MM.1S (cell line): ENCODE measurements at regions not wholly inside any gene's neighbourhood (a gene's known extent, or its start where the extent isn't known, plus 50 kb on each side); places are given as distances from the start of the nearest gene placed in this dataset.
"Not testable (repeated sequence)": the region's sequence is repeated elsewhere in the genome, so short reads cannot be mapped to it uniquely, and the experiment has no call there.

Source experiments
- DNase-seq: peaks from one replicate; pipeline ENCODE4 v3.0.0-alpha.2; 2015
- H2AFZ ChIP-seq: fragments of 300-600 bp; sonication (generic); 2 replicates; pipeline ENCODE4 v1.6.0; 2016; ENCODE audit warnings: antibody characterized with exemption, low read length
- H3F3A ChIP-seq: fragments of 300-600 bp; sonication (generic); 2 replicates; pipeline ENCODE4 v1.6.1; 2016; ENCODE audit warnings: mild to moderate bottlenecking, antibody characterized with exemption, low read length, moderate library complexity, mixed read lengths; ENCODE audit not compliant: insufficient read depth
- H3K27ac ChIP-seq: fragments of 300-600 bp; sonication (generic); 2 replicates; pipeline ENCODE4 v1.5.1; 2016; ENCODE audit warnings: mild to moderate bottlenecking, low read length
- H3K27me3 ChIP-seq: fragments of 300-600 bp; sonication (generic); replicated peaks from 2 replicates; pipeline ENCODE4 v1.6.0; 2016; ENCODE audit warnings: low read length; ENCODE audit not compliant: insufficient read depth
- H3K36me3 ChIP-seq: fragments of 300-600 bp; sonication (generic); replicated peaks from 2 replicates; pipeline ENCODE4 v1.6.1; 2016; ENCODE audit warnings: mild to moderate bottlenecking, low read length, mixed read lengths; ENCODE audit not compliant: insufficient read depth
- H3K4me1 ChIP-seq: fragments of 300-600 bp; sonication (generic); 2 replicates; pipeline ENCODE4 v1.6.1; 2016; ENCODE audit warnings: low read length, mixed read lengths
- H3K4me2 ChIP-seq: fragments of 300-600 bp; sonication (generic); 2 replicates; pipeline ENCODE4 v1.6.0; 2016; ENCODE audit warnings: low read depth, low read length
- H3K4me3 ChIP-seq: fragments of 300-600 bp; sonication (generic); 2 replicates; pipeline ENCODE4 v1.5.1; 2016; ENCODE audit warnings: low read length, mixed read lengths
- H3K79me2 ChIP-seq: fragments of 300-600 bp; sonication (generic); 2 replicates; pipeline ENCODE4 v1.6.1; 2016; ENCODE audit warnings: mixed run types, low read length, mixed read lengths
- H3K9ac ChIP-seq: fragments of 300-600 bp; sonication (generic); 2 replicates; pipeline ENCODE4 v1.6.1; 2016; ENCODE audit warnings: low read length, mixed read lengths
- H3K9me2 ChIP-seq: fragments of 300-600 bp; sonication (generic); replicated peaks from 2 replicates; pipeline ENCODE4 v1.6.1; 2016; ENCODE audit warnings: mild to moderate bottlenecking, low read length, mixed read lengths; ENCODE audit not compliant: insufficient read depth
- H3K9me3 ChIP-seq: fragments of 300-600 bp; sonication (generic); replicated peaks from 2 replicates; pipeline ENCODE4 v1.6.1; 2016; ENCODE audit warnings: mild to moderate bottlenecking, low read length, mixed read lengths; ENCODE audit not compliant: insufficient read depth
- H4K20me1 ChIP-seq: fragments of 300-600 bp; sonication (generic); 2 replicates; pipeline ENCODE4 v1.6.1; 2016; ENCODE audit warnings: mild to moderate bottlenecking, low read length, moderate library complexity, mixed read lengths; ENCODE audit not compliant: insufficient read depth
- CTCF ChIP-seq: fragments of 300-600 bp; sonication (generic); IDR thresholded peaks from 2 replicates; pipeline ENCODE4 v1.5.1; 2016; ENCODE audit warnings: antibody characterized with exemption, low read length, mixed read lengths
- EZH2 ChIP-seq: fragments of 300-600 bp; sonication (generic); optimal IDR thresholded peaks from 2 replicates; pipeline ENCODE3; 2017; ENCODE audit warnings: low read depth, mild to moderate bottlenecking, antibody characterized with exemption, low read length, mixed read lengths
- EZH2phosphoT487 ChIP-seq: fragments of 300-600 bp; sonication (generic); IDR thresholded peaks from 2 replicates; pipeline ENCODE4 v1.6.1; 2018; ENCODE audit warnings: antibody characterized with exemption, low read length

DNA sequence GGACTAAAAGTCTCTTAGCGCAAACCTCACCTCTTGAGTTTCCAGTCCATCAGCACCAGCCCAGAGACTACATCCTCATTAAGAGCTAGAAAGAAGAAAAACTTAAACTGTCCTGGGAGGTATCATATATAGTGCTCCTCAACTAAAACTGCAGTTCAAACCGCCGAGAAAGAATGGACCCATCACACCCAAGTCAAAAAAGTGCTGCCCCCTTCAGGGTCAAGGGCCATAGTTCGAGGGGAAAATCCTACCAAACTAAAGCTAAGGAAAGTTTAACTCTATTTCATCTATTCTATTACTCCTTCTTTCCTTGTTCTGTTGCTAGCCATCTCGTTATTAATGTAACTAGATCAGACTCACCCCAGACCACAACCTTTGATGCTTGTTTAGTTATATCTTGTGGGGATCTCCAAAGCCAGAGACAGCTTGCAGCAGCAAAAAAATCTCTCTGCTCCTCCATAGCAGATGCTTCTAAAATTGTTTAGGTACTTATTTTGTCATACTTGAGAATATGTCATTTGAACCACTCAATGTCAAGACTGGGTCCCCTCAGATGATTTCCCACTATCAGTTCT, 134.5 kb upstream of the RMP24 start:
- Histone ChIP-seq H4K20me1 (no peaks in the 10 kb centered on the region), H3K9ac (no peak overlapping the region), H3K4me2 (no peak overlapping the region), H3K4me3 (no peak overlapping the region), H3F3A (no peaks in the 10 kb centered on the region), H3K79me2 (no peaks in the 10 kb centered on the region), H3K36me3 (no peaks in the 10 kb centered on the region), H3K27ac (no peak overlapping the region), H2AFZ (no peak overlapping the region), H3K4me1 (no peaks in the 10 kb centered on the region), H3K9me3 (no peaks in the 10 kb centered on the region), H3K9me2 (no peaks in the 10 kb centered on the region), H3K27me3 (no peaks in the 10 kb centered on the region)
- TF ChIP-seq CTCF (no peak), EZH2 (no peak), EZH2phosphoT487 (no peak)
- DNase-seq = no peak

GRCh38 chr18:35841283-35841682, 131.2 kb upstream of the RMP24 start:
- Histone ChIP-seq H4K20me1 (no peaks in the 10 kb centered on the region), H3K27ac (no peak overlapping the region), H3K79me2 (no peaks in the 10 kb centered on the region), H3K9me3 (no peaks in the 10 kb centered on the region), H3K4me1 (no peaks in the 10 kb centered on the region), H3F3A (no peaks in the 10 kb centered on the region), H3K27me3 (no peaks in the 10 kb centered on the region), H3K9ac (no peak overlapping the region), H3K9me2 (no peaks in the 10 kb centered on the region), H3K36me3 (no peaks in the 10 kb centered on the region), H3K4me2 (no peak overlapping the region), H3K4me3 (no peak overlapping the region), H2AFZ (no peak overlapping the region)
- DNase-seq = no peak
- TF ChIP-seq EZH2phosphoT487 (no peak), EZH2 (no peak), CTCF (no peak)

DNA sequence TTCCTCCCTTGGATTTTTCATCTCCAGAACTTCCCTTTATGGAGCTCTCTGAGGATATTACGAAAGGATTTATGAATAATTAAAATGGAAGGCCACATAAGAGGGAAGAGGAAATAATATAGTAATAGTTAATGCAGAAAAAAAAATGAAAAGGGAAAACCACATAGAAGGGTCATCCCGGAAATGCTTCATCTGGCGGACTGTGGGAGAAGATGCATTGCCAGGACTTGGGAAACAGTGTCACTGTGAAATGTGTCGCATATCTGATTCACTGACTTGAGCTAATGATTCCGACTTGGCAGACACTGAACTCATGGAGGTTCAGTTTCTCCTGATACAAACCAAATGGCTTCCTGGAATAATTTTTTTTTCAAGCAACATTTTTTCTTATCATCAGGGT, 129.9 kb upstream of the RMP24 start:
- no peak overlapping the region for H2AFZ ChIP-seq
- H3K27ac ChIP-seq = no peak overlapping the region
- no peaks in the 10 kb centered on the region for H3K36me3 ChIP-seq
- no peaks in the 10 kb centered on the region for H3K79me2 ChIP-seq
- no peaks in the 10 kb centered on the region for H3K9me3 ChIP-seq
- no peak overlapping the region for H3K9ac ChIP-seq
- H3K4me2 ChIP-seq = no peak overlapping the region
- H3F3A ChIP-seq = no peaks in the 10 kb centered on the region
- H3K27me3 ChIP-seq = no peaks in the 10 kb centered on the region
- TF ChIP-seq EZH2 (no peak), EZH2phosphoT487 (no peak), CTCF (no peak)
- H3K9me2 ChIP-seq = no peaks in the 10 kb centered on the region
- H3K4me3 ChIP-seq = no peak overlapping the region
- no peak for DNase-seq
- H4K20me1 ChIP-seq = no peaks in the 10 kb centered on the region
- H3K4me1 ChIP-seq = no peaks in the 10 kb centered on the region

DNA sequence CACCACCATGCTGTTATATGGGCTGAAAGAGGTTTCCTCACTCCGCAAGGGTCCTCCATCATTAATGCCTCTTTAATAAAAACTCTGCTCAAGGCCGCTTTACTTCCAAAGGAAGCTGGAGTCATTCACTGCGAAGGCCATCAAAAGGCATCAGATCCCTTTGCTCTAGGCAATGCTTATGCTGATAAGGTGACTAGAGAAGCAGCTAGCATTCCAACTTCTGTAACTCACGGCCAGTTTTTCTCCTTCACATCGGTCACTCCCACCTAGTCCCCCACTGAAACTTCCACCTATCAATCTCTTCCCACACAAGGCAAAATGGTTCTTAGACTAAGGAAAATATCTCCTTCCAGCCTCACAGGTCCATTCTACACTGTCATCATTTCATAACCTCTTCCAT, 124.2 kb upstream of the RMP24 start:
- not testable (repeated sequence) for H3K36me3 ChIP-seq, H3K9me3 ChIP-seq, H3K9ac ChIP-seq, H3K4me3 ChIP-seq, H3K4me2 ChIP-seq, H3K4me1 ChIP-seq, H4K20me1 ChIP-seq, H3K9me2 ChIP-seq, H3K27ac ChIP-seq, H3F3A ChIP-seq, H2AFZ ChIP-seq, DNase-seq, H3K27me3 ChIP-seq, H3K79me2 ChIP-seq

DNA sequence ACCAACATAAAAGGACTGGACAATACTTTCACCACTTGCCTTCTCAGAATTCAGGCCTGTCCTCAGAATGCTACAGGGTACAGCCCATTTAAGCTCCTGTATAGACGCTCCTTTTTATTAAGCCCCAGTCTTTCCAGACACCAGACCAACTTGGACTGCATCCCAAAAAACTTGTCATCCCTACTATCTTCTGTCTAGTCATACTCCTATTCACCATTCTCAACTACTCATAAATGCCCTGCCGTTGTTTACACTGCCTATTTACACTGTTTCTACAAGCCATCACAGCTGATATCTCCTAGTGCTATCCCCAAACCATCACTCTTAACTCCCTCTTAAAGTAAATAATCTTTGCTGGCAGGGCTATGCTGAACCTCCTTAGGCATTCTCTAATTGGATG, 123.2 kb upstream of the RMP24 start:
- not testable (repeated sequence) for H3K4me1 ChIP-seq, H2AFZ ChIP-seq, H3K9ac ChIP-seq, H3K27me3 ChIP-seq, H3K27ac ChIP-seq, H3K79me2 ChIP-seq, DNase-seq, H3F3A ChIP-seq, H3K9me2 ChIP-seq, H3K4me3 ChIP-seq, H3K4me2 ChIP-seq, H4K20me1 ChIP-seq, H3K36me3 ChIP-seq, H3K9me3 ChIP-seq
